ENCODE measurements at regions not wholly inside any gene's neighbourhood (a gene's known extent, or its start where the extent isn't known, plus 50 kb on each side); places are given as distances from the start of the nearest gene placed in this dataset.

GRCh38 chr5:89087551-89088318 is 204.8 kb upstream of the MEF2C start:
- intact Hi-C loops (cut with micrococcal nuclease), result no loop called here

DNA sequence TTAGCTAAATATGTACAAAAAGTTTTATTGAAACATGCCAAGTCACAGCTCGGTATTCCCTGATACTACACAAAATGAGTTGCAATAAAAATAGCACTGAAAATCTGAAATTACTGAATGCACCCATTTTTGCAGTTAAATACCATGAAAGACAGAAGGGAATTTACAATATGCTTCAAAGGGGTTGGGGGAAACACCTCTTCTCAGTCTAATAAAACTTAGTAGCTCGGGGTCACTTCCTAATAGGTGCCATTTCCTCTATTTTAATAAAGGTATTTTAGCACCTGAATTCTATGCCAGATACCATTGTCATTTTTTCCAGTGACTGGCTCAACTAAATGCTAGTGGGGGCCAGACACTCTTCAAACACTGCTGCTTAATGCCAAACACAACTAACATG is 204.1 kb upstream of the MEF2C start:
- no peaks in the 10 kb centered on the region for H3K79me2 ChIP-seq (ENCODE audit: control insufficient read depth, insufficient read depth, low read length)
- POLR2A ChIA-PET, result no interaction called here
- intact Hi-C loops (cut with micrococcal nuclease), result no loop called here

More at GRCh38 chr5:89087551-89088318, 204.8 kb upstream of the MEF2C start:
- H4K20me1 ChIP-seq (replicated peaks; ENCODE audit: control insufficient read depth, extremely low read depth, insufficient read depth, low read length), result no peaks in the 10 kb centered on the region
- no peak overlapping the region for H3K27ac ChIP-seq (ENCODE audit: insufficient read depth, low read depth, low read length)
- TF ChIP-seq MAX (IDR thresholded peaks at IDR 0.05; ENCODE audit: insufficient read depth, insufficient read length), result no peak
- TF ChIP-seq FOS (IDR thresholded peaks at IDR 0.05; ENCODE audit: borderline replicate concordance, insufficient read depth, low read length), result no peak
- no peak for TF ChIP-seq GATA2 (IDR thresholded peaks at IDR 0.05; ENCODE audit: insufficient read depth, insufficient read length, low read depth, low read length)
- dilution Hi-C loops (cut with MboI; ENCODE audit: extremely low pct_ligation_motif_present, low sequenced_read_pairs), result no loop called here
- no peaks in the 10 kb centered on the region for H3K27me3 ChIP-seq (ENCODE audit: control insufficient read depth in 2 of 2, insufficient read depth in 2 of 2, low read length in 2 of 2)
- H3K36me3 ChIP-seq (ENCODE audit: control insufficient read depth in 2 of 2, extremely low read depth in 1 of 2, insufficient read depth in 2 of 2, low read length in 2 of 2), result no peaks in the 10 kb centered on the region
- H3K9me1 ChIP-seq (replicated peaks; ENCODE audit: control insufficient read depth, extremely low read depth, insufficient read depth, low read length), result no peaks in the 10 kb centered on the region
- FAIRE-seq (no peak), DNase-seq (ENCODE audit: low read depth, low spot score) (no peak)
- CTCF ChIA-PET, result interaction anchor here (1.0 kb wide), 1 partner anchor 26 kb away, joined by 3 read pairs; no protein-coding TSS in a partner anchor
- H3K4me1 ChIP-seq (ENCODE audit: control insufficient read depth, extremely low read depth, insufficient read depth, low read length), result no peaks in the 10 kb centered on the region
- no peak overlapping the region for H3K4me3 ChIP-seq (replicated peaks in 1 of 3; ENCODE audit: insufficient read depth in 1 of 3, low read depth in 1 of 3, low read length in 3 of 3)
- H3K9ac ChIP-seq (replicated peaks; ENCODE audit: extremely low read depth, insufficient read depth, low read length), result no peak overlapping the region
- POLR2A ChIA-PET, result no interaction called here
- no TSS peak for BruUV-seq (replicated peaks)
- no peaks in the 10 kb centered on the region for H3K79me2 ChIP-seq (ENCODE audit: control insufficient read depth, insufficient read depth, low read length)
- H2AFZ ChIP-seq (ENCODE audit: low read depth, low read length), result no peak overlapping the region
- no peak overlapping the region for H3K4me2 ChIP-seq (ENCODE audit: insufficient read depth, low read length)
- no peaks in the 10 kb centered on the region for H3K9me3 ChIP-seq (replicated peaks; ENCODE audit: control insufficient read depth, insufficient read depth, low read length)

More for the DNA sequence above, 204.1 kb upstream of the MEF2C start:
- Histone ChIP-seq H3K9me1 (replicated peaks; ENCODE audit: control insufficient read depth, extremely low read depth, insufficient read depth, low read length) (no peaks in the 10 kb centered on the region), H3K9me3 (replicated peaks; ENCODE audit: control insufficient read depth, insufficient read depth, low read length) (no peaks in the 10 kb centered on the region), H3K36me3 (ENCODE audit: control insufficient read depth in 2 of 2, extremely low read depth in 1 of 2, insufficient read depth in 2 of 2, low read length in 2 of 2) (no peaks in the 10 kb centered on the region), H3K4me1 (ENCODE audit: control insufficient read depth, extremely low read depth, insufficient read depth, low read length) (no peaks in the 10 kb centered on the region), H4K20me1 (replicated peaks; ENCODE audit: control insufficient read depth, extremely low read depth, insufficient read depth, low read length) (no peaks in the 10 kb centered on the region), H3K4me2 (ENCODE audit: insufficient read depth, low read length) (no peak overlapping the region), H3K27me3 (ENCODE audit: control insufficient read depth in 2 of 2, insufficient read depth in 2 of 2, low read length in 2 of 2) (no peaks in the 10 kb centered on the region), H3K4me3 (replicated peaks in 1 of 3; ENCODE audit: insufficient read depth in 1 of 3, low read depth in 1 of 3, low read length in 3 of 3) (no peak overlapping the region), H2AFZ (ENCODE audit: low read depth, low read length) (no peak overlapping the region), H3K27ac (ENCODE audit: insufficient read depth, low read depth, low read length) (no peak overlapping the region), H3K9ac (replicated peaks; ENCODE audit: extremely low read depth, insufficient read depth, low read length) (no peak overlapping the region)
- FAIRE-seq (no peak), DNase-seq (ENCODE audit: low read depth, low spot score) (no peak)
- dilution Hi-C loops (cut with MboI; ENCODE audit: extremely low pct_ligation_motif_present, low sequenced_read_pairs), result no loop called here
- no peak for TF ChIP-seq MYC (IDR thresholded peaks at IDR 0.05; ENCODE audit: low read depth, low read length)
- no TSS peak for BruUV-seq (replicated peaks)
- CTCF ChIA-PET, result interaction anchor here (0.8 kb wide), 1 partner anchor 363 kb away, joined by 3 read pairs; no protein-coding TSS in a partner anchor

Measured in endothelial cell of umbilical vein (primary cell).